GM03348 (cell line): ENCODE measurements at regions not wholly inside any gene's neighbourhood (a gene's known extent, or its start where the extent isn't known, plus 50 kb on each side); places are given as distances from the start of the nearest gene placed in this dataset.
A peak's percentile ranks its signal among the peaks of the same experiment; 100 is the strongest.

Experiments
- DNase-seq: peaks from one replicate; pipeline ENCODE4 v3.0.0; 2012; ENCODE audit warnings: low spot score

DNA sequence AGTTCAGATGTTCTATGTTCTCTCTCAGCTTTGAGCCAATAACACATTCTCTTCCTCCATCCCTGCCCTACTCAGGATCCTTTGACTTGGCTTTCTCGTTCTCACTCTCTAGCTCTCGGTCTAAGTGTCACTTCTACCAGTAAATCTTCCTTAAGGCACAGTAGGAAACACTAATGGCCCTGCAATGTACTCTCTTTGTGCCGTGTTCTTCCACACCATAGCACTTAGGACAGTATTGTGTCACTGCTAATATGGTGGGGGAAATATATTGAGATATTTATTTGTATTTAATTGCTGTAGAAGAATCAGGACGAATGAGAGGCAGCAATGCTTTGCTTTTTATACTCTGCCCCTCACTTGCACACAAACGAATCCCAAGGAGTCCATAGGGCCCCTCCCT is 493.1 kb downstream of the SHISA9 start:
- DNase-seq, result no peak

DNA sequence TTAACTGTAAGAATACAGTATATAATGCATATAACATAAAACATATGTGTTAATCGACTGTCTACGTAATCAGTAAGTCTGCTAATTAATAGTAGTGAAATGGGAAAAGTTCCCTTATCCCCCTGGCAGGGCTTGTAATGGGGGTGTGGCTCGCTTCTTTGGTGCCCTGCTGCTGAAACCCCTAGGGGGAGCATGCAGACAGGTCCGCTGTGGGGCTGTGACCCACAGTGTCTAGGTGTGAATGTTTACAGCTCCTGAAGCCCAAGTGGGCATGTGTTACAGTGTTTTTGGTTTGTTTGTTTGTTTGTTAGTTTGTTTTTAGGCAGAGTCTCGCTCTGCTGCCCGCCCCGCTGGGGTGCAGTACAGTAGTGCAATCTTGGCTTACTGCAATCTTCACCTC is 495.7 kb downstream of the SHISA9 start:
- no peak for DNase-seq

DNA sequence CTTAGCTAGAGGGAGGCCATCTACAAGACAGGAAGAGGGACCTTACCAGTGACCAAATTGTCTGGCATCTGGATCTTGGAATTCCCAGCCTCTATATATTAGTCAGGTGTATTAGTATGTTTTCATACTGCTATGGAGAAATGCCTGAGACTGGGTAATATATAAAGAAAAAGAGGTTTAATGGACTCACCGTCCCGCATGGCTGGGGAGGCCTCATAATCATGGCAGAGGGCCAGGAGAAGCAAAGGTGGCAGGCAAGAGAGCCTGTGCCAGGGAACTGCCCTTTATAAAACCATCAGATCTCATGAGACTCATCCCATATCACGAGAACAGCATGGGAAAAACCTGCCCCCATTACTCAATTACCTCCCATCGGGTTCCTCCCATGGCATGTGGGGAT is 500.2 kb downstream of the SHISA9 start:
- no peak for DNase-seq

DNA sequence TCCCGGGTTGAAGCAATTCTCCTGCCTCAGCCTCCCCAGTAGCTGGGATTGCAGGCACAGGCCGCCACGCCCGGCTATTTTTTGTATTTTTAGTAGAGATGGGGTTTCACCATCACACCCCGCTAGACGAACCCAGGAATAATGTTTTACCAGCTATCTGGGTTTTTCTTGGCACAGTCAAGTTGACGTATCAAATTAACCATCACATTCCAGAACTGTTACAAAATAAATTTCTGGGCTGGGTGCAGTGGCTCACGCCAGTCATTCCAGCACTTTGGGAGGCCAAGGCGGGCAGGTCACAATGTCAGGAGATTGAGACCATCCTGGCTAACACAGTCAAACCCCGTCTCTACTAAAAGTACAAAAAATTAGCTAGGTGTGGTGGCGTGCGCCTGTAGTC is 501.2 kb downstream of the SHISA9 start:
- no peak for DNase-seq

DNA sequence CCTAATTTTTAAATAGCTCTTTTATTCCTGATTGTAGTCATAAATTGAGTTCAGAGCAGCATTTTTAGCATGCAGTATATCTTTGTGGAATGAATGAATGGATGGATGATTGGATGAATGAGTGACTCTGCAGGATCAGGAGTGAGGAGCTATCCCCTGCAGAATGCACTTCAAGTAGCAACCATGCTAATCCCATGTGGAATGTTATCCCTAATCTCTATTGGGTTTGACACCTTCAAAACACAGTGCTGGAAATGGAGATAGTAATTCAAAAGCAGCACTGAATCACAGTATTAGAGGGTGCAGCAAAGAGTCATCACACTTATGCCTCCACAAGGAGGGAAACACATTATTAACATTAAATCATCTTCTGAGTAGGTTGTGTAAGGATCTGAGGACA is 501.9 kb downstream of the SHISA9 start:
- no peak for DNase-seq

DNA sequence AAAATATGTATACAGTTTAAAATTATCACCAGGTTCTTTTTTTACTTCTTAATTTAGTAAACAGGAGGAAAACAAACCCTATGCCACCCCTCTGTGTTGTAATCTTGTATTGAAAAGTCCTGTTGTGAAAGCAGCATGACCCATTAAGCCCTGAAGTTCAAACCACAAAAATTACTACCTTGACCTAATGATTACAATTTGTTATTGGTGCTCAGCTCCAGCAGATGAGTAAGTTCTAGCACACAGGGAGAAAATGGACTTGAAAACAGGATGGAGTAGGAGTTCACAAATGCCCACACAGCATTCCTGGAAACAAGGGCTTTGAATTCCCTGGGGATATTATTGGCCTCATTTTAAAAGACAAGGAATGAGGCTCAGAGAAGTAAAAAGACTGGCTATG is 505.8 kb upstream of the ERCC4 start:
- no peak for DNase-seq

DNA sequence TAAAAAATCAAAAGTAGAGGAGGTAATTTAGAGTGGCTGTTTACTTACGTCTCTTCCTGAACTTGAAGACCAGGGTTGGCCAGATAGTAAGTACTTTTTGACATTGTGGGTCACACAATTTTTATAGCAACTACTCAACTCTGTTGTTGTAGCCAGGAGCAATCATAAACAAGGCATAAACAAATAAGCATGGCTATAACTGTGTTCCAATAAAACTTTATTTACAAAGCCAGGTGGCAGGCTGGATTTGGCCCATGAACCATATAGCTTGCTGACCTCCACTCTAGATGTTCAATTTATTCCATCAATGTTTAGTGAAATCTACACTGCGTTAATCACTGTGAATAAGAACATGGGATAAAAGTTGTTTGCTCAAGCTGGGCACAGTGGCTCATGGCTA is 500.4 kb upstream of the ERCC4 start:
- DNase-seq, result no peak

DNA sequence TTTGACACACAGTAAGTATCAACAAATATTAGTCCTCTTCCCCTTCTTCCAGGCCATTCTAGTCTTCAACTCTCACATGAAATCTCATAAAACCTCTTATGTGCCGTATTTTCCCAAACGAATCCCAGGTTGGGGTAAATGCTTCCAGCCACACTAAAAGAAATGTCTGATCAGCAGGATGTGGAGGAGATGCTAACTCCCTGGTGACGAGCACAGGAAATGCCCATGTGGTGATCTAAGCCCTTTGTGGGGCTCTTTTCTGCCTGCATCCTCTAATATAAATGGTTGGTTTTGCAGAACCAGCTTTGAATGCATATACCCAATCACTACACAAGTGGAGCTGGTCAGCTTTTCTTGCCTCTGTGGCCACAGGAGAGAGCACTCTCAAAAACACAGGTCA is 498.2 kb upstream of the ERCC4 start:
- DNase-seq, result no peak

DNA sequence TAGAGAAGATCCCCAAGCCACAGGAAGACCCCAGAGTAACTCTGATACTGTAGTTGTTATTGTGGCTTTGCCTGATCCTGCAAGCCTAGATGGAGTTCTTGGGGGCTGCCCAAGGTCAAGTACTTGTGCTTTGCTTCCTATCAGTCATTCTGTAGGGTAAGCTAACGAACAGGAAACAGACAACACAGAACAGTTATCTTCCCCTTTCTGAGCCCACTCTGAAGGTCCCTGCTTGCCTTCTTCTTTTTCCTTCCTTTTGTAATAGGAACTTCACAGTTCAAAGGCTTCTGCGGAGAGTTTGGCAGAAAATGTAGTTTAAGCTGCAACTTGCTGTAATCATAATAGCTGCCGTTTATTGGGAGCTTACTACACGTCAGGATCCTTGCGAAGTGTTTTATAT is 494.1 kb upstream of the ERCC4 start:
- DNase-seq, result no peak

DNA sequence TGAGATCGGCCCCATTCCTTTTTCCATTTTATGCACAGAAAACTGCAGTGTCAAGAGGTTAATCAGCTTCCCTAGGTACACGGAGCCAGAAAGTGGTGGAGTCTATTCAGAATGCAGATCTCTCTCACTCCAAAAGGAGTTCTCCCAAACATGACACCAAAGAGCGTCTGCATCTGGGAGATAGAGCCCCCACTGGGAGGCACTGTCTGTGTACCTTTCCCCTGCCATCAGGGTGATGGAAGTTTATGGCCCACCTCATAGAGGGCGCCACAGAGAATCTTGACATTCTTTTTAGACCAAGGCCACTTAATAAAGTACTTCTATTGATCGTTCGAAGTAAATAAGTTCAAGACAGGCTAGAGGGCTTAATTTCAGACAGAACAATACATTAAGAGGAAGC is 493.7 kb upstream of the ERCC4 start:
- no peak for DNase-seq

DNA sequence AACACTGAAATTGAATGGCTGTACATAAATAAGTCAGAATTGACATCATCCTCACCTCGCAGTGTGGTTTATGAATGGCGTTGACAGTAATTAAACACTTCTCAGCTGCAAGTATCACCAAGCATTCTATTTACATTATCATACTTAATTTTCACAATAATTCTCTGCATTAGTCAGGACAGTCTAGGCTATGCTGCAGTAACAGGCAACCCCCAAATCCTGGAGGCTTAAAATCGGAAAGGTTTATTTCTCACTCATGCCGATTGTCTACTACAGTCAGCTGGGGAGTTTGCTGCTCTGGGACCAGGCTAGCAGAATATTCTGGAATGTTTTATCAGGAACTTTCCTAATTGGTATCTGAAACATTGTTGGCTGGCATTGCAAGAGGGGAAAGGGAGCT is 493.2 kb upstream of the ERCC4 start:
- DNase-seq, result no peak

DNA sequence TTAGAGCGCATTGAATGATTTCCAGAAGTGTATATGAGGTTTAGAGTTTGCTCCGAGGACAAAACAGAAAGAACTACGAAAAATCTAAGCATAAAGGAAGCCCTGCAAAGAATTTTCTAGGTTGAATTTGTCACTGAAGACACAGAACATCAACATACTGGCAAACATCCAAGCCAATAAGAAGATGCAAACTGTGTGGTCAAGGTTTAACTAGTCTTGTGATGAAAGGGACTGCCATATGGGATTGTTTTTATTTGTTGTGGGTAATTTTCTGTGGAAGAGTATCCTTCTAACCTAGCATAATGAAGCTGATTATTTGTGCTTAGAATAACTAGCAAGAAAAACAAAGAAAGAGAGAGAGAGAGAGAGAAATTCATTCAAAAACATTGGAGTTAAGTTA is 492.0 kb upstream of the ERCC4 start:
- DNase-seq, result no peak

DNA sequence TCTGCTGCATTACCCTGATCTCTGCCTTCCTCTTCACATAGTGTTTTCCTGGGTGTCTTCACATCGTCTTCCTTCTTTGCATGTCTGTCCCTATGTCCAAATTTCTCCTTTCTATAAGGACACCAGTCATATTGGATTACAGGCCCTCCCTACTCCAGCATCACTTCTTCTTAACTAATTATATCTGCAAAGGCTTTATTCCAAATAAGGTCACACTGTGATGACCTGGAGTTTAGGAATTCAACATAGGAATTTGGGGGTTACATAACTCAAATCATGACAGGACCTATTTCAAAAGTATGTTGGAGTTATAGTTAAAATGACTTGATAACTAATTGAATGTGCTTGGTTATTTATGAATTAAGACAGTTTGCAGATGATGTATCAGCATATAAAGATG is 490.5 kb upstream of the ERCC4 start:
- no peak for DNase-seq

DNA sequence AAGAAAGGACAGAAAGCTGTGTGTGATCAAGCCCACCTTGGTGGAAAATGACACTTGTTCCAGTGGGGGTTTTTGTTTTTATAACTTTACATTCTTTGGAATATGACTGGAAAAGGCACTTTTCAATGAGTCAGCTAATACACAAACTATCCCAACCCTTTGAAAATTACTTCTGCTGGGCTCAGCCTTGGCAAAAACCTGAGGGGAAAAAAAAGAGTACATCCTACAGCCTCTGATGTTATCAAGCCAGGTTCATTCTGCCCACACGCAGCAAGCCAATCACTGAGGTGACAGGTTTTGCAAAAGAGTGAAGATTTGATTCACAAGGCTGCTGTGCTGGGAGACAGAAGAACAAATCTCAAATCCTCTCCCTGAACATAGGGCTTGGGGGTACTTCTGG is 484.5 kb upstream of the ERCC4 start:
- DNase-seq, result no peak

DNA sequence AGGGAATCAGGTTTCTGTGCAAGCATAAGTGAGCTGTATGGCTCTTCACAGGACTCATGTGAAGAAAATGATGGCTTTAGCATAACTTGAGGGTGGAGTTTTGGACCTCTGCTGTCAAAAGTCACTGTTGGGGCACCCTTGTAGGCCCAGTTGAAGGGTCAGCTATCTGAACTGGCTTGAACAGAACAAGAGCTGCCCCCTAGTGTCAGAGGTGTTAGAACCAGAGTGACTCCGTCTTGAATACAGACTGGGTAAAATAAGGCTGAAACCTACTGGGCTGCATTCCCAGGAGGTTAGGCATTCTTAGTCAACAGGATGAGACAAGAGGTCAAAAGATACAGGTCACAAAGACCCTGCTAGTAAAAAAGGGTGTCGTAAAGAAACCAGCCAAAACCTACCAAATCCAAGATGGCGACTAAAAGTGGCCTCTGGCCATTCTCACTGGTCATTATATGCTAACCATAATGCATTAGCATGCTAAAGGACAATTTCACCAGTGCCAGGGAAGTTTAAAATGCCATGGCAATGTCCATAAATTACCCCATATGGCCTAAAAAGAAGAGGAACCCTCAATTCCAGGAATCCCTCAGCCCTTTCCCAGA is 484.0 kb upstream of the ERCC4 start:
- DNase-seq, result no peak

DNA sequence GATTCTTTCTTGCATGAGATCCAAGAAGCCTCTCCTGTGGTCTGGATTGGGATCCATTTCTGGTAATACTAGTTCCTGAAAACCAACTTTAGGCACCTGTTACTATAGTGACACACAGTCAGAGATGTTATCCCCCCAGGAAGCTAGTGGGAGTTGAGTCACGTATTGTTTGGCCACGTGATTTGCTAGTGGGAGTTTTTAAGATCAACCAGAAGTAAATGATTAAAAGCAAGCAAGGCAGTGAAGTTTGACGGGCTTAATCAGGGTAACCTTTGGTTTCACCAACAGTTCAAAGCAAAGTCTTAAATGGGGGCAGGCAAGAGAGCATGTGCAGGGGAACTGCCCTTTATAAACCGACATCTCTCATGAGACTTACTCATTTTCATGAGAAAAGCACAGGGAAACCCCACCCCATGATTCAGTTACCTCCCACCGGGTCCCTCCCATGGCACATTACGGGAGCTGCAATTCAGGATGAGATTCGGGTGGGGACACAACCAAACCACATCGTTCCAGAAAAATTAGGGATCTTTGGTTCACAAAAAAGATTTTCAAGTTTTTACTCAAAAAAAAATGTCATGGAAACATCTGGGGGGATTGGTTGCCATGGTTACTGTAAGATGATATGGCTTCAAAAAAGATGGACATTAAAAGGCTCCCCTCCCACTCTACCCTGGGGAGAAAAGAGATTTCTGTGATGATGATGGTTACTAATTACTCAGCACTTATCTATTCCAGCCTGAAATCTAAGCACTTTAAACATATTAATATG is 483.1 kb upstream of the ERCC4 start:
- DNase-seq, result no peak

DNA sequence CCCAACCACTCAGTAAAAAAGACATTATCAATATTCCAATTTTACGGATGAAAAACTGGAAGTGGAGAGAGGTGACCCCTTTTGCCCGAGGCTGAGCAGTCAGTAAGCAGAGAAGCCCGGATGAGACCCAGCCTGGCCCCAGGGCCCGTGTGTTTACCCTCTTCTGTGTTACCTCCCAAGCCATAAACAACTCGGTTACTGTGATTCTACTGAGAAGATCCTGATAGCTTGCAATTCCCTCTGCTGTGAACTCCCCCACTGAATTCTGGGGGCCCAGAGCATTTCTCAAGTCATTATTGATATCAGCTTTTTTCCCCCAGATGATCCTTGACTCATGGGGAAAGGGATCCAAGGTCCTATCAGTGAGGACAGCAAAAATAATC is 482.6 kb upstream of the ERCC4 start:
- DNase-seq, result no peak

DNA sequence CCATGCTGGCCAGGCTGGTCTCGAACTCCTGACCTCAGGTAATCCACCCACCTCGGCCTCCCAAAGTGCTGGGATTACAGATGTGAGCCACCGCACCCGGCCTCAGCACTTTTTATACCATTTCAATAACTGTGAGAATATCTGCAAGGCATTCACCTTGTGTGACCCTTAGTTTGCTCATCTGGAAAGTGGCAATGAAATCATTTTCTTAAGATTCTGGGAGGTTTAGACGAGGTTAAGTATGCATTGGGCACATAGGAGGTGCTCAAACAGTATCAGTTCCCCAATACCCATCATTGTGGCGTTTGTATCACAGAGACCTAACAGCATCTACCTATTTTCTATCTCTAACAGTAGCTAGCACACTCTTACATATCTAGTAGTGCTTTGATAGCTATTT is 481.9 kb upstream of the ERCC4 start:
- DNase-seq, result no peak

DNA sequence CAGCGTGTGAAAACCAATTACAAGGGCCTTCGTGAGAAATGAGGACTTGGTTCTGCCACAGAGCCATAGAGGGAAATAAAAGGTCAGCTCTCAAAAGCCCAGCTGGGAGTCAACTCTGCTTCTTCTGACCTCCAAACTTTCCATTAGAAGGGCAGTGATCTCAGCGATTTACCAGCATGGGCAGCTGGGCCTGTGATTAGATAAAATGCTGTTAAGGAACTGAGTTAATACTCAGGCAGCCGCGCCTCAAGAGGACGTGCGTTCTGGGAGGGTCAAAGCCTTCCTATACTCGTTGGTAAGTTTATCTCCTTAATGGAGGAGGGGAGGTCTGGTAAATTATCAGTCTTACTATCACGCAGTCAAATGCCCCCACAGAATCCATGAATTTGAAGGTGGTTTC is 480.2 kb upstream of the ERCC4 start:
- DNase-seq, result no peak

DNA sequence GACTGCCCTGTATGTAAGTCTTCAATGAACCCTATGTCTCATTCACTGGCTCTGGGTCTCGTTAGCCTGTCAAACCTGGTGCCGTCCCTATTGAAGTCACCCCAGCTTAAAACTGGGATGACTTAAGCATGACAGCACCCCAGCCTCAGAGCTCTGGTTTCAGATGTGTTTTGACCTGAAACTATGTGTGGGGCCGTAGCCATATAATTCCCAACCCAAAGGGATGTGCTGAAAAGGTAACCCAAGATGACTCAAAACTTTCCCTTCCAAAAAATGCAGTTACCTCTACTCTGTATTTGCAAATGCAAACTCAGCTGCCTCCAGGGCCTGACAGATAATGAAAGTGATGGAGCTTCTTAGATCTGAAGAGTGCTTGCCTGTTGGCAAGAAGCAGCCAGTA is 478.3 kb upstream of the ERCC4 start:
- DNase-seq, result no peak

DNA sequence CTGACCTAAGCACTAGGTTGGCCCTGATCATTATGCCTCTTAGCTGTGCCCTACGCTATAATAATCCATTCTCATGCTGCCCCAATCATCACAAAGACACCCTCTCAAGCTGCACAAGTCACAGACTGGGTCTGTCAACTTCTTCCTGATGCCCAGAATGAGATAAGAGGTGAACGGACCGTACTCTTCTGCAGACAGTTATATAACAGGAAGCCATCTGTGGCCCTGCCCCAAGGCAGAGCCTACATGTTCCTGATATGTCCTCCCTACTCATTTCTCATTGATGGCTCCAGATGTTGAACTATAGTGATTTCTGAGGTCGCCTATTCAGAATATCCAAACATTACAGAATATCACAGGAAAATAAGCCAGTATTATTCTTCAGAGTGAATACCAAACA is 471.6 kb upstream of the ERCC4 start:
- DNase-seq, result no peak

DNA sequence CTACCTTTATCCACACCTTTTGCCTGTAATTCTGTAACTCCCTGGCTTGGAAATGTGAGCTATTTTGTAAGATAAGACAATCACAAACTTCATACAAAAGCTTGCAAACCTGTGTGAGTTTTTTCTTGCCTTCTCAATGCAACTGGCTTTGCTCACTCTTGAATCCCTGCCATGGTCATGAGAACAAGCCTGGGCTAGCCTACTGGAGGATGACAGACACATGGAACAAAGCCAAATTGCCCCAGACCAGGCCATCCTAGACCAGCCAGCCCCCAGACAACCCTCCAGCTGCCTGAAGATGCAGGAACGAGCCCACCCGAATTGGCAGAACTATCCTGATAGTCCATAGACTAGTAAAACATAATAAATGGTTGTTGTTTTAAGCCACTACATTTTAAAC is 466.6 kb upstream of the ERCC4 start:
- no peak for DNase-seq

DNA sequence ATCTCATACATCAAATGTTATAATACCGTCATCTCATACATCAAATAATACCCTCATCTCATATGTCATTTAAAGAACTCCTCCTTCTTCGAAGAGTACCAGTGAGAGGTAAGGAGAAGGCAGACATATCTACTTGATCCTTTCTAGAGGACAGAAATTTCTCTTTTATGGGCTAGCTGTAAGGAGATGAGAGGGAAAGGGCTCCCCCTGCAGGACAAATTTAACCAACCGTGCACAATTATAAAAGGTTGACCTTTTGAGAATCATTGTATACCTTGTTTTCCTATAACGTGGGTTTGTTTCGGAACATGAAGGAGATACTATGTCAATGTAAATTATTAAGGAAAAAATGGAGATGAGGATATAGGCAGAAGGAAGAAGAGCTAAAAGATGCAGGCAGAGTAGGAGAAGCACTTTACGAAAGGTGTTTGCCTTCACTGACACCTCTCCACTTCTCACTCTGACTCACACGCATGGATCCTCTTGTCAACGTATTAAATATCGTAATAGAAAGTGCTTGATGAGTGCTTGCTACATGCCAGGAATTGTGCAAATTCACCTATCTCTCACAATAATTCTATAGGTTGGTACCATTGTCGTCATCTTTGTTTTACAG is 465.9 kb upstream of the ERCC4 start:
- peak; percentile 34 for DNase-seq

DNA sequence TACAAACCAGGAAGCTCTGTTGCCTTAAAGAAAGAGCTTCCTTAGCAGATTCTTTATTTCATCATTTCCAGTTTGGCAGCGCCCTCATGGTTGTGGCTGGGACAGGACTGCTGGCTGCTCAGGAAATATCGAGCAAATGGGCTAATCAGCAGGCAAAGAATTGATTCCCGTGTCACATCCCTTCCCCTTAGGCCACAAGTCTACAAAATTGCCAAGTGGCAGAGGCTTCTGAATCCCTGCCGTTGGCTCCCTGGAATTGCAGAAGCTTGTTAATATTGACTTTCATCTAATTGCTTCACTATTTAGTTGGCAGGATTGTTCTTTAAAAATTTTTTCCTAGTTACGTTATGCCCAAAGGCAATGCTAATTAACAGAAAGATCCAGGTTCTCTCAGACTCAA is 456.3 kb upstream of the ERCC4 start:
- no peak for DNase-seq
